VCaP (cell line): ENCODE measurements at regions not wholly inside any gene's neighbourhood (a gene's known extent, or its start where the extent isn't known, plus 50 kb on each side); places are given as distances from the start of the nearest gene placed in this dataset.

Source experiments
- H3K27ac ChIP-seq: fragments of 450-650 bp; 2 replicates; pipeline ENCODE4 v1.5.1; 2017
- CTCF ChIP-seq: fragments of 450-650 bp; conservative IDR thresholded peaks from 2 replicates; pipeline ENCODE4 v1.5.1; 2017; ENCODE audit warnings: mild to moderate bottlenecking, moderate library complexity

GRCh38 chr12:124477107-124477915 is 90.1 kb downstream of the NCOR2 start:
- no peak for TF ChIP-seq CTCF
- H3K27ac ChIP-seq: no peak overlapping the region

GRCh38 chr12:124476011-124476400 is 91.4 kb downstream of the NCOR2 start:
- no peak for TF ChIP-seq CTCF
- no peak overlapping the region for H3K27ac ChIP-seq

GRCh38 chr12:124475295-124476010 is 92.0 kb downstream of the NCOR2 start:
- no peak overlapping the region for H3K27ac ChIP-seq
- TF ChIP-seq CTCF: no peak

- TF ChIP-seq CTCF: no peak
Measured at GRCh38 chr12:124474709-124475108, 92.7 kb downstream of the NCOR2 start.

GRCh38 chr12:124472690-124473279 is 94.6 kb downstream of the NCOR2 start:
- no peak for TF ChIP-seq CTCF

More at GRCh38 chr12:124474709-124475108, 92.7 kb downstream of the NCOR2 start:
- H3K27ac ChIP-seq: no peak overlapping the region

GRCh38 chr12:124471828-124472227 is 95.6 kb downstream of the NCOR2 start:
- H3K27ac ChIP-seq: no peak overlapping the region
- no peak for TF ChIP-seq CTCF

More at GRCh38 chr12:124472690-124473279, 94.6 kb downstream of the NCOR2 start:
- H3K27ac ChIP-seq: no peak overlapping the region

GRCh38 chr12:124470806-124471205 is 96.6 kb downstream of the NCOR2 start:
- no peak overlapping the region for H3K27ac ChIP-seq
- TF ChIP-seq CTCF: no peak
